ENCODE measurements at regions not wholly inside any gene's neighbourhood (a gene's known extent, or its start where the extent isn't known, plus 50 kb on each side); places are given as distances from the start of the nearest gene placed in this dataset.

DNA sequence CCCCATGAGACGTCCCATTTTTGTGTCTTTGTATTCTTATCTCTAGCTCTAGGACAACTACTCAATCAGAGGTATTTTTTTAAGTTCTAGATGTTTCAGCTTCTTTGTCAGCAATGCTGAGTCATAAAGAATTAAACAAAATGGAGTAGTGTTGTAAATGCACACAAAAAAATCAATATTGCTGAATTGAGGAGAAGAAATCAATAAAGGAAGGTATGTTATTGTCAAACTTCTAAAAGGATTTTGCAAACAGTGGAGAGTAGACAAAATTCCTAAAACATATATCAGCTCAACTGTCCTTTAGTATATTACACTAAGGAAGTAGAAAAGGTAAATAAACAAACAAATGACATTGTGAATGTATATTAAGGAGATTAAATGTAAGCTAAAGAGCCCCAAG is 726.1 kb upstream of the NRXN1 start:
- no peak overlapping the region for H3K27ac ChIP-seq (ENCODE audit: insufficient read depth, low read length, poor library complexity, severe bottlenecking)
- H3K4me3 ChIP-seq (ENCODE audit: insufficient read depth, low read depth, low read length, poor library complexity, severe bottlenecking): no peak overlapping the region
- no peaks in the 10 kb centered on the region for H3K27me3 ChIP-seq (replicated peaks; ENCODE audit: control insufficient read depth, insufficient read depth, low read length, poor library complexity, severe bottlenecking)
- no peaks in the 10 kb centered on the region for H3K4me1 ChIP-seq (ENCODE audit: control insufficient read depth, insufficient read depth, low read length, poor library complexity, severe bottlenecking)
- no peaks in the 10 kb centered on the region for H3K9me3 ChIP-seq (ENCODE audit: control insufficient read depth, low read length)
- H3K36me3 ChIP-seq (ENCODE audit: control insufficient read depth, insufficient read depth, low read length): no peaks in the 10 kb centered on the region
- no peak for DNase-seq

DNA sequence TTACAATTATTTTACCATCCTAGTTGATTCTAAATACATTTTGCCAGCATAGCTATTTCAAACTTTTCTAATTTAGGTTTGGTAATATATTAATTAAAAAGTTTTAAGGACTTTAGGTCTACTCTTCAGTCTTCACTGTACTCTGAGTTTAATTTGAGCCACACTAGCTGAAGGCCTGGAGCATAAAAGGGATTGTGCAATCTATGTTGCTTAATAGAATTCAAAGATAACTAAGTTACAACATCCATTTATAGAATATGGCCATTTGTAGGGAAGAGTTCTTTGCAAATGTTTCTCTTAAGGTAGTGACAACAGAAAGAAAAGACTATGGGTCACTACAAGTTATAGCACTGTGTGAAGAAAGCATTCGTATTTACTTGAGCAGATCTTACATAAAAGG is 702.2 kb upstream of the NRXN1 start:
- no peaks in the 10 kb centered on the region for H3K9me3 ChIP-seq (ENCODE audit: control insufficient read depth, low read length)
- H3K36me3 ChIP-seq (ENCODE audit: control insufficient read depth, insufficient read depth, low read length): no peaks in the 10 kb centered on the region
- H3K4me3 ChIP-seq (ENCODE audit: insufficient read depth, low read depth, low read length, poor library complexity, severe bottlenecking): no peak overlapping the region
- H3K27ac ChIP-seq (ENCODE audit: insufficient read depth, low read length, poor library complexity, severe bottlenecking): no peak overlapping the region
- no peaks in the 10 kb centered on the region for H3K4me1 ChIP-seq (ENCODE audit: control insufficient read depth, insufficient read depth, low read length, poor library complexity, severe bottlenecking)
- no peak for DNase-seq
- no peaks in the 10 kb centered on the region for H3K27me3 ChIP-seq (replicated peaks; ENCODE audit: control insufficient read depth, insufficient read depth, low read length, poor library complexity, severe bottlenecking)

DNA sequence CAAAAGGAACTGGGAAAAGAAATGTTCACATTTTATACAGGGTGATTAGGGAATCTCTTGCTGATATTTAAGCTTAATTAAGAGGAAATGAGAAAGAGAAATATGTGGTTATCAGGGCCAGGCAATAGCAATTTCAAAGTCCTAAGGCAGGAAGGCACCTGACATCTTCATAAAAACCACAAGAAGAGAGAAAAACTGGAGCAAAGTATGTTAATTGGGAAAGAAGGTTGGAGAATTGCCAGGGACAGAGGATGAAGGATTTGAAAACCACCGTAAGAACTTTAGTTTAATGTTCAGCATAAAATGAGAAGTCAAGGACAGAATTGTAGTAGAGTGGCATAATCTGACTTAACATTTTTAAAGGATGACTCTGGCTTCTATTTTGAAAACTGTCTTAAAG is 691.8 kb upstream of the NRXN1 start:
- no peak for DNase-seq
- no peaks in the 10 kb centered on the region for H3K36me3 ChIP-seq (ENCODE audit: control insufficient read depth, insufficient read depth, low read length)
- H3K9me3 ChIP-seq (ENCODE audit: control insufficient read depth, low read length): no peaks in the 10 kb centered on the region
- no peak overlapping the region for H3K4me3 ChIP-seq (ENCODE audit: insufficient read depth, low read depth, low read length, poor library complexity, severe bottlenecking)
- no peaks in the 10 kb centered on the region for H3K4me1 ChIP-seq (ENCODE audit: control insufficient read depth, insufficient read depth, low read length, poor library complexity, severe bottlenecking)
- H3K27ac ChIP-seq (ENCODE audit: insufficient read depth, low read length, poor library complexity, severe bottlenecking): no peak overlapping the region
- H3K27me3 ChIP-seq (replicated peaks; ENCODE audit: control insufficient read depth, insufficient read depth, low read length, poor library complexity, severe bottlenecking): no peaks in the 10 kb centered on the region

DNA sequence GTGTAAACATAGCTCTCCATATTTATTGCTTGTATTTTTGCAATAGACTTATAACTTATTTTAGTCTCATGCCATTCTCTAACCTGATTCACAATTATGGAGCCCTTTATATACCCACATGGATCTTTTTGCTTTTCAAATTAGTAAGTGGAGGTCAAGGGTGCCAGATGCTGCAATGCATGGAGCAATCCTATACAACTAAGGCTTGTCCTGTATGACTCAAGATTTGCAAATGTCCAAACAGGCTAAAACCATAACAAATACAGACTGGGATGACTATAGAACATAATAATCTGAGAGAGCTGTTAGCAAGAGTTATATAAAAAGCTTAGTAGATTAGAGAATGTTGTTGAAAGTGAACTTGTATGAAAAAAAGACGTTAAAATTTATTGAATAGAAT is 690.4 kb upstream of the NRXN1 start:
- Histone ChIP-seq H3K4me3 (ENCODE audit: insufficient read depth, low read depth, low read length, poor library complexity, severe bottlenecking) (no peak overlapping the region), H3K27ac (ENCODE audit: insufficient read depth, low read length, poor library complexity, severe bottlenecking) (no peak overlapping the region), H3K9me3 (ENCODE audit: control insufficient read depth, low read length) (no peaks in the 10 kb centered on the region), H3K4me1 (ENCODE audit: control insufficient read depth, insufficient read depth, low read length, poor library complexity, severe bottlenecking) (no peaks in the 10 kb centered on the region), H3K36me3 (ENCODE audit: control insufficient read depth, insufficient read depth, low read length) (no peaks in the 10 kb centered on the region), H3K27me3 (replicated peaks; ENCODE audit: control insufficient read depth, insufficient read depth, low read length, poor library complexity, severe bottlenecking) (no peaks in the 10 kb centered on the region)
- DNase-seq: no peak

DNA sequence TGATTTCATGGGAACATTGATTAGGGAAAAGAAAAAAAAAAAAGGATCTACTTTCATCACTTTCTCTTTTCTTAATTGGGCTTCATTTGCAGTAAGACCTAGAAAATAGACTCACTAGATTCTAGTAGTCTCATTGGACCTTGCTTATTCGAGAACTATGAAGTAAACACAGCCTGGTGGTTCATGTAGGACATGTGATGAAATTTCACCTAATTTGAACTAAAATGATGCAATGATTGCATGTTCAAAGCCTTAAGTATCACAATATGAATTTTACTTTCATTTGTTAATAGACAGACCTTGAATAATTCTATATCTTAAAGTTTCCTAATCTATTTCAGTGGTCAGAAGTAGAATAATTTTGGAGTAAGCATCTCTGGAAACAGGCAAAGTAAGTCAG is 688.9 kb upstream of the NRXN1 start:
- Histone ChIP-seq H3K4me1 (ENCODE audit: control insufficient read depth, insufficient read depth, low read length, poor library complexity, severe bottlenecking) (no peaks in the 10 kb centered on the region), H3K9me3 (ENCODE audit: control insufficient read depth, low read length) (no peaks in the 10 kb centered on the region), H3K27me3 (replicated peaks; ENCODE audit: control insufficient read depth, insufficient read depth, low read length, poor library complexity, severe bottlenecking) (no peaks in the 10 kb centered on the region), H3K36me3 (ENCODE audit: control insufficient read depth, insufficient read depth, low read length) (no peaks in the 10 kb centered on the region), H3K4me3 (ENCODE audit: insufficient read depth, low read depth, low read length, poor library complexity, severe bottlenecking) (no peak overlapping the region), H3K27ac (ENCODE audit: insufficient read depth, low read length, poor library complexity, severe bottlenecking) (no peak overlapping the region)
- DNase-seq: no peak

DNA sequence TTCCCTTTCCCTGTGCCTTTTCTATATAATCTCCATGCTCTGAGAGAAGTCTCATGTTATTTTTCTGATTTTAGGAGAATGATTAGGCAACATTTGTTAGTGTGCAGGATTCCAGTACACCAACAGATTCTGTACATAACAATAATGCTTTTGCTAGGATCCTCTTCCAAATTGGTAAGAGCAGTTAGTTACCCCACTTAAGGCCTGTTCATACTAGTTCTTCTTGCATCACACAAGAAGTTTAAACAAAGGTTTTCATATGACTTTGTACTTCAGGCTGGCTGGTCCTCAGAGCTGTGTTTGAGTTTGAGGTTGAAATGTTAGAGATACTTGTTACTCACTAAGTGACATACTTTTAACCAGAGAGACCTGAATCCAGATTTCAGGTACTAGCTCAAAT is 686.9 kb upstream of the NRXN1 start:
- no peak for DNase-seq
- Histone ChIP-seq H3K27ac (ENCODE audit: insufficient read depth, low read length, poor library complexity, severe bottlenecking) (no peak overlapping the region), H3K27me3 (replicated peaks; ENCODE audit: control insufficient read depth, insufficient read depth, low read length, poor library complexity, severe bottlenecking) (no peaks in the 10 kb centered on the region), H3K4me3 (ENCODE audit: insufficient read depth, low read depth, low read length, poor library complexity, severe bottlenecking) (no peak overlapping the region), H3K4me1 (ENCODE audit: control insufficient read depth, insufficient read depth, low read length, poor library complexity, severe bottlenecking) (no peaks in the 10 kb centered on the region), H3K9me3 (ENCODE audit: control insufficient read depth, low read length) (no peaks in the 10 kb centered on the region), H3K36me3 (ENCODE audit: control insufficient read depth, insufficient read depth, low read length) (no peaks in the 10 kb centered on the region)

DNA sequence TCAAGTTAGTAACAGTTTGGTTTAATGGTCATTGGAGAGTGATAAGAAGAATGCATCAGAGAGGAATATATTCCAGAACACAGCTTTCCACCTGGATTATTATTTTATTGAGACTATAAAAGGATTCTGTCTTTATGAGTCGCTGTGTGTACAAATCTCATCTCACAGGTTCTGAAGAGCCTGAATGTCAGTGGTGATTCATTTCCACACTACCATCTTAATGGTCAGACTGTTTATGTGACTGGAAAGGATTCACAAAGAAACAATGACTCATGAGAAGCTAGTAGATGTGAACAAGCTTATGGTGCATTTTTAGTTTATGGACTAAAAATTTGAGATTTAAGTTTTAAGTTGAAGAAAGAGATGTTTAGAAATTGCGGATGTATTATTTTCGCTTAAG is 685.4 kb upstream of the NRXN1 start:
- H3K4me3 ChIP-seq (ENCODE audit: insufficient read depth, low read depth, low read length, poor library complexity, severe bottlenecking): no peak overlapping the region
- no peaks in the 10 kb centered on the region for H3K27me3 ChIP-seq (replicated peaks; ENCODE audit: control insufficient read depth, insufficient read depth, low read length, poor library complexity, severe bottlenecking)
- no peak overlapping the region for H3K27ac ChIP-seq (ENCODE audit: insufficient read depth, low read length, poor library complexity, severe bottlenecking)
- no peaks in the 10 kb centered on the region for H3K36me3 ChIP-seq (ENCODE audit: control insufficient read depth, insufficient read depth, low read length)
- no peaks in the 10 kb centered on the region for H3K4me1 ChIP-seq (ENCODE audit: control insufficient read depth, insufficient read depth, low read length, poor library complexity, severe bottlenecking)
- DNase-seq: no peak
- no peaks in the 10 kb centered on the region for H3K9me3 ChIP-seq (ENCODE audit: control insufficient read depth, low read length)

DNA sequence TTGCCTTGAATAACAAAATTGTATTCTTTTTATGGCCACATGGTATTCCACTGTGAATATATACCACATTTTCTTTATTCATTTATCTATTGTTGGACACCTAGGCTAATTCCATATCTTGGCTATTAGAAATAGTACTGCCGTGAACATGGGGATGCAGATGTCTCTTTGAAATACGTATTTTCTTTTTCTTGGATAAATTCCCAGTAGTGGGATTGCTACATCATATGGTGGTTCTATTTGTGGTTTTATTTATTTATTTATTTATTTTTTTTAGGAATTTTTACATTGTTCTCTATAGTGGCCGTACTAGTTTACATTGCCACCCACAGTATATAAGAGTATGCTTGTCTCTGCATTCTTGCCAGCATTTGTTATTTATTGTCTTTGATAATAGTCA is 679.8 kb upstream of the NRXN1 start:
- Histone ChIP-seq H3K4me3 (ENCODE audit: insufficient read depth, low read depth, low read length, poor library complexity, severe bottlenecking) (no peak overlapping the region), H3K4me1 (ENCODE audit: control insufficient read depth, insufficient read depth, low read length, poor library complexity, severe bottlenecking) (no peaks in the 10 kb centered on the region), H3K27ac (ENCODE audit: insufficient read depth, low read length, poor library complexity, severe bottlenecking) (no peak overlapping the region), H3K27me3 (replicated peaks; ENCODE audit: control insufficient read depth, insufficient read depth, low read length, poor library complexity, severe bottlenecking) (no peaks in the 10 kb centered on the region), H3K36me3 (ENCODE audit: control insufficient read depth, insufficient read depth, low read length) (no peaks in the 10 kb centered on the region), H3K9me3 (ENCODE audit: control insufficient read depth, low read length) (no peaks in the 10 kb centered on the region)
- DNase-seq: no peak

DNA sequence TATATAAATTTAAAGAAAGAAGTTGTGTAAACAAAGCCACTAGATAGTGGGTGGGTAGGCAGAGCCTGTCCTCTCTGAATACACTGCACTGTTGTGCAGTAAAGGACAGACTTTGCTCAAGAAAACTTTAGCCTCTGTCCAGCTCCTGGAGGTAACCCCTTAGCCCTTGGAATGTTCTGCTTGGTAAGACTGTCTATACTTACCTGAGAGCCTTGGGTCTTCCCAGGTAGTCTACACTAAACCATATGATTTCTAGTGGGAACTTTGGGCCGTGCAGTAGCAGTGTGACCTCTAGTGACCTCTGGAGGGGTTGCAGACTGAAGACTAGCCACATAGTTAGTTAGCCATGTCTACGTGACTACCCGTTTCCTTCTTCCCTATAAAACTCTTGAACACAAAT is 678.3 kb upstream of the NRXN1 start:
- H3K4me3 ChIP-seq (ENCODE audit: insufficient read depth, low read depth, low read length, poor library complexity, severe bottlenecking): no peak overlapping the region
- no peak overlapping the region for H3K27ac ChIP-seq (ENCODE audit: insufficient read depth, low read length, poor library complexity, severe bottlenecking)
- no peaks in the 10 kb centered on the region for H3K4me1 ChIP-seq (ENCODE audit: control insufficient read depth, insufficient read depth, low read length, poor library complexity, severe bottlenecking)
- H3K9me3 ChIP-seq (ENCODE audit: control insufficient read depth, low read length): no peaks in the 10 kb centered on the region
- DNase-seq: no peak
- no peaks in the 10 kb centered on the region for H3K27me3 ChIP-seq (replicated peaks; ENCODE audit: control insufficient read depth, insufficient read depth, low read length, poor library complexity, severe bottlenecking)
- no peaks in the 10 kb centered on the region for H3K36me3 ChIP-seq (ENCODE audit: control insufficient read depth, insufficient read depth, low read length)

DNA sequence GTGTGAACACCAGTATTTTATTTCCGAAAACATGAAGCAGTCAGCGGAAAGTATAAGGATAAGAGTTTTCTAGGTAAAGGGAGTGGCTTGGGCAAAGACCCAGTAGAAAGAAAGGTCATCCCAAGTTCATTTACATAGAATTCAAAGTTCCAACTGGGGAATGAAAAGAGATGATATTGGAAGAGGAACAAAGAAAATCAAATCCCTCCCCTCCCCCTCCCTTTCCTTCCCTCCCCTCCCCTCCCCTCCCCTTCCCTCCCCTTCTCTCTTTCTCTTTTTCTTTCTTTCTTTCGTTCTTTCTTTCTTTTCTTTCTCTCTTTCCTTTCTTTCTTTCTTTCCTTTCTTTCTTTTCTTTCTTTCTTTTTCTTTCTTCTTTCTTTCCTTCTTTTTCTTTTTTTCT is 675.7 kb upstream of the NRXN1 start:
- H3K9me3 ChIP-seq (ENCODE audit: control insufficient read depth, low read length): no peaks in the 10 kb centered on the region
- H3K4me3 ChIP-seq (ENCODE audit: insufficient read depth, low read depth, low read length, poor library complexity, severe bottlenecking): no peak overlapping the region
- no peaks in the 10 kb centered on the region for H3K27me3 ChIP-seq (replicated peaks; ENCODE audit: control insufficient read depth, insufficient read depth, low read length, poor library complexity, severe bottlenecking)
- H3K27ac ChIP-seq (ENCODE audit: insufficient read depth, low read length, poor library complexity, severe bottlenecking): no peak overlapping the region
- H3K4me1 ChIP-seq (ENCODE audit: control insufficient read depth, insufficient read depth, low read length, poor library complexity, severe bottlenecking): no peaks in the 10 kb centered on the region
- H3K36me3 ChIP-seq (ENCODE audit: control insufficient read depth, insufficient read depth, low read length): no peaks in the 10 kb centered on the region
- no peak for DNase-seq

DNA sequence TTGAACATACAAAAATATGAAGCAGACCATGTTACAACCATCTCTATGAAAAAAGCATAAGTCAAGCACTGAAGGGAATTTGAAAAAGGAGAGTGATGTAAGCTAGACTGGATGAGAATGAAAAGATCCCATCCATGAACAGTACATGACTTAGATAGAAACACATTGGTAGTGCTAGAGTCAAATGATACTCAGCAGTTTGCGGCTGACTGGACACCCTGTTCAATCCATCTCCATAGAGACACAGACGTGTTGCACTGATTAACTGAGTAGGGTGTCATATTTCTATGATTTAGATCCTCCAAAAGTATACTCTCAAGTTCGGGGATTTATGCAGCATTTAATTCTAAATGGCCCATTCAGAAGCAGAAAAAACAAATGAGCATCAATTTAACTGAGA is 674.3 kb upstream of the NRXN1 start:
- no peaks in the 10 kb centered on the region for H3K9me3 ChIP-seq (ENCODE audit: control insufficient read depth, low read length)
- DNase-seq: no peak
- H3K4me1 ChIP-seq (ENCODE audit: control insufficient read depth, insufficient read depth, low read length, poor library complexity, severe bottlenecking): no peaks in the 10 kb centered on the region

More for the DNA sequence above, 674.3 kb upstream of the NRXN1 start:
- Histone ChIP-seq H3K36me3 (ENCODE audit: control insufficient read depth, insufficient read depth, low read length) (no peaks in the 10 kb centered on the region), H3K4me3 (ENCODE audit: insufficient read depth, low read depth, low read length, poor library complexity, severe bottlenecking) (no peak overlapping the region), H3K27ac (ENCODE audit: insufficient read depth, low read length, poor library complexity, severe bottlenecking) (no peak overlapping the region), H3K27me3 (replicated peaks; ENCODE audit: control insufficient read depth, insufficient read depth, low read length, poor library complexity, severe bottlenecking) (no peaks in the 10 kb centered on the region)

All from effector memory CD4-positive, alpha-beta T cell (primary cell).